ENCODE measurements at regions not wholly inside any gene's neighbourhood (a gene's known extent, or its start where the extent isn't known, plus 50 kb on each side); places are given as distances from the start of the nearest gene placed in this dataset.
"Not testable (repeated sequence)": the region's sequence is repeated elsewhere in the genome, so short reads cannot be mapped to it uniquely, and the experiment has no call there.

- no peak for TF ChIP-seq CTCF (IDR thresholded peaks at IDR 0.05; ENCODE audit: insufficient read depth, low read length, missing control alignments)
- CTCF ChIA-PET = no interaction called here
- no peak overlapping the region for H3K4me3 ChIP-seq (ENCODE audit: low read depth, low read length)
- DNase-seq (ENCODE audit: low read depth, low spot score) = no peak
- POLR2A ChIA-PET = no interaction called here
These were observed 846.7 kb upstream of the PRKX start for GRCh38 chrX:4560192-4560591.

GRCh38 chrX:4550018-4550417 lies 836.6 kb upstream of the PRKX start:
- no peak for DNase-seq (ENCODE audit: low read depth, low spot score)
- CTCF ChIA-PET = no interaction called here
- H3K4me3 ChIP-seq (ENCODE audit: low read depth, low read length) = no peak overlapping the region
- no peak for TF ChIP-seq CTCF (IDR thresholded peaks at IDR 0.05; ENCODE audit: insufficient read depth, low read length, missing control alignments)
- POLR2A ChIA-PET = no interaction called here

GRCh38 chrX:4547213-4547836 lies 833.9 kb upstream of the PRKX start:
- ChIA-PET POLR2A (no interaction called here), CTCF (interaction anchor here (2.5 kb wide), 1 partner anchor 566 kb away, joined by 11 read pairs; no protein-coding TSS in a partner anchor)

GRCh38 chrX:4546178-4546577 lies 832.7 kb upstream of the PRKX start:
- CTCF ChIA-PET = interaction anchor here (2.5 kb wide), 1 partner anchor 567 kb away, joined by 11 read pairs; no protein-coding TSS in a partner anchor
- POLR2A ChIA-PET; H3K4me3 ChIP-seq (ENCODE audit: low read depth, low read length); DNase-seq (ENCODE audit: low read depth, low spot score): not testable (repeated sequence)

More at GRCh38 chrX:4547213-4547836, 833.9 kb upstream of the PRKX start:
- TF ChIP-seq CTCF (IDR thresholded peaks at IDR 0.05; ENCODE audit: insufficient read depth, low read length, missing control alignments) = peak; percentile 57
- DNase-seq (ENCODE audit: low read depth, low spot score) = no peak
- no peak overlapping the region for H3K4me3 ChIP-seq (ENCODE audit: low read depth, low read length)

GRCh38 chrX:4528247-4528646 lies 814.8 kb upstream of the PRKX start:
- H3K4me3 ChIP-seq (ENCODE audit: low read depth, low read length) = no peak overlapping the region
- no peak for DNase-seq (ENCODE audit: low read depth, low spot score)
- ChIA-PET CTCF (no interaction called here), POLR2A (no interaction called here)
- TF ChIP-seq CTCF (IDR thresholded peaks at IDR 0.05; ENCODE audit: insufficient read depth, low read length, missing control alignments) = no peak

- ChIA-PET CTCF (no interaction called here), POLR2A (no interaction called here)
- DNase-seq (ENCODE audit: low read depth, low spot score) = no peak
- TF ChIP-seq CTCF (IDR thresholded peaks at IDR 0.05; ENCODE audit: insufficient read depth, low read length, missing control alignments) = no peak
- H3K4me3 ChIP-seq (ENCODE audit: low read depth, low read length) = no peak overlapping the region
These were observed 772.5 kb upstream of the PRKX start for GRCh38 chrX:4485912-4486311.

GRCh38 chrX:4484266-4484665 lies 770.8 kb upstream of the PRKX start:
- no peak for DNase-seq (ENCODE audit: low read depth, low spot score)
- POLR2A ChIA-PET = no interaction called here

More at GRCh38 chrX:4484266-4484665, 770.8 kb upstream of the PRKX start:
- TF ChIP-seq CTCF (IDR thresholded peaks at IDR 0.05; ENCODE audit: insufficient read depth, low read length, missing control alignments) = no peak
- CTCF ChIA-PET = no interaction called here
- H3K4me3 ChIP-seq (ENCODE audit: low read depth, low read length) = no peak overlapping the region

All from AG04449 (cell line).